ENCODE measurements at regions not wholly inside any gene's neighbourhood (a gene's known extent, or its start where the extent isn't known, plus 50 kb on each side); places are given as distances from the start of the nearest gene placed in this dataset.

- no peaks in the 10 kb centered on the region for H3K27me3 ChIP-seq (ENCODE audit: insufficient read depth, low read length)
- ChIA-PET RAD21 (ENCODE audit: low non-redundant PET in 1 of 2, low total read pairs in 2 of 2, uncharacterized antibody in 2 of 2, unreplicated experiment in 2 of 2) (no interaction called here), CTCF (no interaction called here), POLR2A (no interaction called here)
- no peak for DNase-seq (ENCODE audit: low read depth, low spot score)
- H3K79me2 ChIP-seq (ENCODE audit: insufficient read depth, low read length) = no peaks in the 10 kb centered on the region
- no peaks in the 10 kb centered on the region for H3K9me2 ChIP-seq (ENCODE audit: insufficient read depth)
- no peak overlapping the region for H2AFZ ChIP-seq (ENCODE audit: low read depth, low read length, poor library complexity, severe bottlenecking)
- intact Hi-C loops (cut with micrococcal nuclease) = no loop called here
- no peak overlapping the region for H3K9ac ChIP-seq (ENCODE audit: low read length)
- H3K27ac ChIP-seq (ENCODE audit: low read depth, low read length) = no peak overlapping the region
- H4K20me1 ChIP-seq (ENCODE audit: insufficient read depth) = no peaks in the 10 kb centered on the region
- no peaks in the 10 kb centered on the region for H3K4me1 ChIP-seq (ENCODE audit: control insufficient read depth in 1 of 2, insufficient read depth in 2 of 2, low read length in 2 of 2)
- peak; percentile 63 for ATAC-seq
- H3K4me2 ChIP-seq (ENCODE audit: low read length) = no peak overlapping the region
- no peaks in the 10 kb centered on the region for H3K36me3 ChIP-seq (ENCODE audit: control insufficient read depth in 1 of 2, insufficient read depth in 2 of 2, low read length in 2 of 2)
- no peak overlapping the region for H3K4me3 ChIP-seq (replicated peaks in 1 of 2; ENCODE audit: low read depth in 1 of 2, low read length in 2 of 2)
- no peak for TF ChIP-seq ELF1 (IDR thresholded peaks at IDR 0.05; ENCODE audit: borderline replicate concordance, low read depth)
- peak in 2 of 3 experiments; percentile 24 to 29; a peak in 3 of 6 replicates for TF ChIP-seq CTCF (IDR thresholded peaks at IDR 0.05 in 2 of 3, conservative IDR thresholded peaks at IDR 0.05 in 1 of 3; ENCODE audit: borderline replicate concordance in 1 of 3, insufficient read depth in 1 of 3, low read depth in 2 of 3, low read length in 2 of 3)
- no peak for TF ChIP-seq REST (IDR thresholded peaks at IDR 0.05; ENCODE audit: low read depth)
- no peaks in the 10 kb centered on the region for H3K9me3 ChIP-seq (ENCODE audit: control insufficient read depth in 1 of 2, insufficient read depth in 1 of 2, low read depth in 1 of 2, low read length in 2 of 2)
- no TSS peak for BruUV-seq (replicated peaks)
Measured at GRCh38 chr3:173249457-173249856, 108.4 kb upstream of the SPATA16 start.

GRCh38 chr3:173241727-173242126, 100.7 kb upstream of the SPATA16 start:
- BruUV-seq (replicated peaks) = no TSS peak
- Histone ChIP-seq H3K4me2 (ENCODE audit: low read length) (no peak overlapping the region), H3K9me2 (ENCODE audit: insufficient read depth) (no peaks in the 10 kb centered on the region), H4K20me1 (ENCODE audit: insufficient read depth) (no peaks in the 10 kb centered on the region), H3K4me3 (replicated peaks in 1 of 2; ENCODE audit: low read depth in 1 of 2, low read length in 2 of 2) (no peak overlapping the region), H3K9ac (ENCODE audit: low read length) (no peak overlapping the region), H3K27ac (ENCODE audit: low read depth, low read length) (no peak overlapping the region), H3K27me3 (ENCODE audit: insufficient read depth, low read length) (no peaks in the 10 kb centered on the region), H3K4me1 (ENCODE audit: control insufficient read depth in 1 of 2, insufficient read depth in 2 of 2, low read length in 2 of 2) (no peaks in the 10 kb centered on the region), H3K79me2 (ENCODE audit: insufficient read depth, low read length) (no peaks in the 10 kb centered on the region), H2AFZ (ENCODE audit: low read depth, low read length, poor library complexity, severe bottlenecking) (no peak overlapping the region), H3K9me3 (ENCODE audit: control insufficient read depth in 1 of 2, insufficient read depth in 1 of 2, low read depth in 1 of 2, low read length in 2 of 2) (no peaks in the 10 kb centered on the region), H3K36me3 (ENCODE audit: control insufficient read depth in 1 of 2, insufficient read depth in 2 of 2, low read length in 2 of 2) (no peaks in the 10 kb centered on the region)
- ATAC-seq (no peak), DNase-seq (ENCODE audit: low read depth, low spot score) (no peak)
- ChIA-PET CTCF (no interaction called here), RAD21 (ENCODE audit: low non-redundant PET in 1 of 2, low total read pairs in 2 of 2, uncharacterized antibody in 2 of 2, unreplicated experiment in 2 of 2) (no interaction called here), POLR2A (no interaction called here)
- intact Hi-C loops (cut with micrococcal nuclease) = no loop called here
- TF ChIP-seq FOSL1 (IDR thresholded peaks at IDR 0.05; ENCODE audit: low read depth) (no peak), SRF (IDR thresholded peaks at IDR 0.05; ENCODE audit: low read depth) (no peak), SIN3A (IDR thresholded peaks at IDR 0.05; ENCODE audit: low read depth) (no peak), SP1 (IDR thresholded peaks at IDR 0.05; ENCODE audit: low read depth) (no peak), CTCF (IDR thresholded peaks at IDR 0.05 in 2 of 3, conservative IDR thresholded peaks at IDR 0.05 in 1 of 3; ENCODE audit: borderline replicate concordance in 1 of 3, insufficient read depth in 1 of 3, low read depth in 2 of 3, low read length in 2 of 3) (no peak), ZFX (IDR thresholded peaks at IDR 0.05) (no peak), YY1 (IDR thresholded peaks at IDR 0.05; ENCODE audit: extremely low read depth, insufficient replicate concordance, low read depth, low read length) (no peak), POLR2A (IDR thresholded peaks at IDR 0.05; ENCODE audit: borderline replicate concordance, extremely low read depth, insufficient read depth, insufficient read length) (no peak), ATF3 (IDR thresholded peaks at IDR 0.05) (no peak), JUND (IDR thresholded peaks at IDR 0.05) (no peak), EGR1 (IDR thresholded peaks at IDR 0.05; ENCODE audit: low read depth) (no peak), CEBPB (IDR thresholded peaks at IDR 0.05; ENCODE audit: low read depth) (no peak)
